ENCODE measurements at regions not wholly inside any gene's neighbourhood (a gene's known extent, or its start where the extent isn't known, plus 50 kb on each side); places are given as distances from the start of the nearest gene placed in this dataset.

DNA sequence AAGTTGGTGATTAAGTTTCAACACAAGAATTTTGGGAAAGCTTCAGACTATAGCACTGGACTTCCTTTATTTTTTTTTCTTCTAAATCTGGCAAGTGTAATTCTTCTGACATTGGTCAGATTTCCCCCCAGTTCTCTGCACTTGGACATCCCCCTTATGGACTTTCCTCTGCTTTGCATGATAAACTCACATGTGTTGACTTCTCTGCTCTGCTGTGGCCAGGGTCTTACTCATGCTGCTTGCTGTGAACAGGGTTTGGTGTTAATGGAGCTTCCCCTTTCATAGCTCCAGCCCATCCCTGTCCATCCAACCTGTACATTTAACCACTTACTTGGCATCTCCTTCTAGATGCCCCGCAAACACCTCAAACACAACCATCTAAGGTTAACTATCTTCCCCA lies 70.5 kb upstream of the SPATA13 start:
- no peaks in the 10 kb centered on the region for H3K79me2 ChIP-seq (ENCODE audit: insufficient read depth, low read length)
- H4K8ac ChIP-seq (replicated peaks; ENCODE audit: insufficient read length, low read depth, low read length): no peak overlapping the region
- H3K27me3 ChIP-seq (ENCODE audit: insufficient read depth, low read length): no peaks in the 10 kb centered on the region
- Mint-ChIP-seq H3K27ac (no peak overlapping the region), H3K4me3 (no peak overlapping the region), H3K4me1 (peaks cover 7 to 15% of the 10 kb centered on the region in 2 experiments), H3K36me3 (ENCODE audit: insufficient read depth in 1 of 3, low read depth in 3 of 3) (no peaks in the 10 kb centered on the region), H3K9me3 (no peaks in the 10 kb centered on the region), H3K27me3 (ENCODE audit: low read depth) (peaks cover 2% of the 10 kb centered on the region)
- no peak overlapping the region for H2BK20ac ChIP-seq (ENCODE audit: low read depth, low read length, poor library complexity, severe bottlenecking)
- TF ChIP-seq, protein P1, sequence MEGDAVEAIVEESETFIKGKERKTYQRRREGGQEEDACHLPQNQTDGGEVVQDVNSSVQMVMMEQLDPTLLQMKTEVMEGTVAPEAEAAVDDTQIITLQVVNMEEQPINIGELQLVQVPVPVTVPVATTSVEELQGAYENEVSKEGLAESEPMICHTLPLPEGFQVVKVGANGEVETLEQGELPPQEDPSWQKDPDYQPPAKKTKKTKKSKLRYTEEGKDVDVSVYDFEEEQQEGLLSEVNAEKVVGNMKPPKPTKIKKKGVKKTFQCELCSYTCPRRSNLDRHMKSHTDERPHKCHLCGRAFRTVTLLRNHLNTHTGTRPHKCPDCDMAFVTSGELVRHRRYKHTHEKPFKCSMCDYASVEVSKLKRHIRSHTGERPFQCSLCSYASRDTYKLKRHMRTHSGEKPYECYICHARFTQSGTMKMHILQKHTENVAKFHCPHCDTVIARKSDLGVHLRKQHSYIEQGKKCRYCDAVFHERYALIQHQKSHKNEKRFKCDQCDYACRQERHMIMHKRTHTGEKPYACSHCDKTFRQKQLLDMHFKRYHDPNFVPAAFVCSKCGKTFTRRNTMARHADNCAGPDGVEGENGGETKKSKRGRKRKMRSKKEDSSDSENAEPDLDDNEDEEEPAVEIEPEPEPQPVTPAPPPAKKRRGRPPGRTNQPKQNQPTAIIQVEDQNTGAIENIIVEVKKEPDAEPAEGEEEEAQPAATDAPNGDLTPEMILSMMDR (conservative IDR thresholded peaks at IDR 0.05): no peak
- H3T11ph ChIP-seq (ENCODE audit: low read length): no peak overlapping the region
- H2BK12ac ChIP-seq (ENCODE audit: insufficient read length, low read depth, low read length): no peak overlapping the region
- H2BK5ac ChIP-seq (ENCODE audit: insufficient read length, low read length): no peak overlapping the region
- H4K20me1 ChIP-seq (ENCODE audit: control insufficient read depth, insufficient read depth, insufficient read length): no peaks in the 10 kb centered on the region
- no peak overlapping the region for H2BK120ac ChIP-seq (ENCODE audit: low read depth, low read length, poor library complexity, severe bottlenecking)
- H4K91ac ChIP-seq (ENCODE audit: insufficient read length, low read depth, low read length): no peak overlapping the region
- no peak overlapping the region for H3K56ac ChIP-seq (ENCODE audit: insufficient read length, low read depth, low read length)
- H3K9me3 ChIP-seq (ENCODE audit: control insufficient read depth, low read depth, low read length): no peaks in the 10 kb centered on the region
- no peak overlapping the region for H2AFZ ChIP-seq (ENCODE audit: low read length)
- no peak overlapping the region for H3K4ac ChIP-seq (ENCODE audit: low read depth, low read length)
- no peak overlapping the region for H3K23ac ChIP-seq (ENCODE audit: insufficient read length, low read depth, low read length)
- H3K18ac ChIP-seq (ENCODE audit: insufficient read length, low read depth, low read length): no peak overlapping the region
- no peak overlapping the region for H2BK15ac ChIP-seq (ENCODE audit: low read depth, low read length)
- no peaks in the 10 kb centered on the region for H3K23me2 ChIP-seq (ENCODE audit: insufficient read length, low read depth, low read length, poor library complexity, severe bottlenecking)
- H4K5ac ChIP-seq (ENCODE audit: insufficient read length, low read depth, low read length): no peak overlapping the region
- no peak overlapping the region for H3K14ac ChIP-seq (ENCODE audit: insufficient read depth, low read length)
- no peak for DNase-seq
- no peak overlapping the region for H3K4me2 ChIP-seq (ENCODE audit: insufficient read depth, insufficient read length, low read length)
- H3K27ac ChIP-seq (ENCODE audit: insufficient read length, low read depth, low read length): no peak overlapping the region
- H2AK5ac ChIP-seq (ENCODE audit: insufficient read length, low read length): no peak overlapping the region
- WGBS (ENCODE audit: extremely low coverage, insufficient read length, low lambda C conversion rate): no CpG with 5 or more reads among the region's 1 CpG
- H3K79me1 ChIP-seq (ENCODE audit: insufficient read depth, low read depth, low read length, poor library complexity, severe bottlenecking): no peaks in the 10 kb centered on the region
- H3K9ac ChIP-seq (ENCODE audit: extremely low read depth, insufficient read length, low read length): no peak overlapping the region
- peaks cover 5% of the 10 kb centered on the region; the same call in 1 of the 2 replicates for H3K4me1 ChIP-seq (ENCODE audit: insufficient read depth, low read length)
